ENCODE measurements at regions not wholly inside any gene's neighbourhood (a gene's known extent, or its start where the extent isn't known, plus 50 kb on each side); places are given as distances from the start of the nearest gene placed in this dataset.

- Mint-ChIP-seq H3K4me1 (no peaks in the 10 kb centered on the region), H3K27me3 (peaks cover 0 to 12% (median 3%) of the 10 kb centered on the region in 5 donors), H3K36me3 (peaks cover 0 to 6% (median 0%) of the 10 kb centered on the region in 3 donors), H3K27ac (no peak overlapping the region), H3K4me3 (no peak overlapping the region), H3K9me3 (peaks cover 7 to 34% (median 13%) of the 10 kb centered on the region in 9 donors)
- POLR2A ChIA-PET: no interaction called here
- DNase-seq: no peak
- ATAC-seq: no peak
Measured at GRCh38 chr9:108224716-108225115, 631.1 kb downstream of the ACTL7B start.

- H3K4me1 Mint-ChIP-seq: no peaks in the 10 kb centered on the region
- H3K9me3 Mint-ChIP-seq: peaks cover 3 to 23% (median 13%) of the 10 kb centered on the region in 9 donors
- DNase-seq (no peak), ATAC-seq (no peak)
- no peak overlapping the region for H3K4me3 Mint-ChIP-seq
- H3K27me3 Mint-ChIP-seq: peaks cover 0 to 20% (median 0%) of the 10 kb centered on the region in 5 donors
- no peak overlapping the region for H3K27ac Mint-ChIP-seq
- peaks cover 0 to 6% (median 0%) of the 10 kb centered on the region in 3 donors for H3K36me3 Mint-ChIP-seq
- POLR2A ChIA-PET: no interaction called here
Measured at GRCh38 chr9:108219664-108220063, 636.1 kb downstream of the ACTL7B start.

- Mint-ChIP-seq H3K4me1 (peaks cover 0 to 4% (median 0%) of the 10 kb centered on the region in 4 donors), H3K4me3 (no peak overlapping the region), H3K27me3 (peaks cover 0 to 19% (median 0%) of the 10 kb centered on the region in 5 donors), H3K9me3 (peaks cover 3 to 20% (median 9%) of the 10 kb centered on the region in 9 donors), H3K36me3 (no peaks in the 10 kb centered on the region), H3K27ac (no peak overlapping the region)
- DNase-seq (no peak), ATAC-seq (no peak)
- POLR2A ChIA-PET: no interaction called here
Measured at GRCh38 chr9:108217431-108218349, 638.1 kb downstream of the ACTL7B start.

GRCh38 chr9:108213511-108213910 is 642.3 kb downstream of the ACTL7B start:
- H3K36me3 Mint-ChIP-seq: no peaks in the 10 kb centered on the region
- ATAC-seq: no peak
- H3K4me3 Mint-ChIP-seq: no peak overlapping the region
- H3K9me3 Mint-ChIP-seq: peaks cover 0 to 11% (median 7%) of the 10 kb centered on the region in 9 donors
- no peak for DNase-seq
- H3K27ac Mint-ChIP-seq: no peak overlapping the region
- H3K4me1 Mint-ChIP-seq: peaks cover 0 to 4% (median 0%) of the 10 kb centered on the region in 4 donors
- POLR2A ChIA-PET: no interaction called here
- H3K27me3 Mint-ChIP-seq: peaks cover 0 to 14% (median 2%) of the 10 kb centered on the region in 5 donors

GRCh38 chr9:108212184-108212583 is 643.6 kb downstream of the ACTL7B start:
- DNase-seq: no peak
- no peaks in the 10 kb centered on the region for H3K36me3 Mint-ChIP-seq
- no peak for ATAC-seq
- H3K27ac Mint-ChIP-seq: no peak overlapping the region
- POLR2A ChIA-PET: no interaction called here
- no peak overlapping the region for H3K4me3 Mint-ChIP-seq
- H3K9me3 Mint-ChIP-seq: peaks cover 0 to 15% (median 10%) of the 10 kb centered on the region in 9 donors
- peaks cover 0 to 14% (median 2%) of the 10 kb centered on the region in 5 donors for H3K27me3 Mint-ChIP-seq
- H3K4me1 Mint-ChIP-seq: peaks cover 0 to 4% (median 0%) of the 10 kb centered on the region in 4 donors

GRCh38 chr9:108211411-108211955 is 644.3 kb downstream of the ACTL7B start:
- no peak overlapping the region for H3K27ac Mint-ChIP-seq
- peaks cover 0 to 15% (median 10%) of the 10 kb centered on the region in 9 donors for H3K9me3 Mint-ChIP-seq
- no peaks in the 10 kb centered on the region for H3K36me3 Mint-ChIP-seq
- H3K4me1 Mint-ChIP-seq: peaks cover 0 to 4% (median 0%) of the 10 kb centered on the region in 4 donors
- no peak overlapping the region for H3K4me3 Mint-ChIP-seq
- H3K27me3 Mint-ChIP-seq: peaks cover 0 to 13% (median 2%) of the 10 kb centered on the region in 5 donors
- ATAC-seq: no peak
- DNase-seq: no peak
- POLR2A ChIA-PET: no interaction called here

GRCh38 chr9:108209132-108209685 is 646.6 kb downstream of the ACTL7B start:
- ATAC-seq (no peak), DNase-seq (no peak)
- Mint-ChIP-seq H3K9me3 (peaks cover 0 to 21% (median 10%) of the 10 kb centered on the region in 9 donors), H3K36me3 (no peaks in the 10 kb centered on the region), H3K4me1 (peaks cover 0 to 4% (median 0%) of the 10 kb centered on the region in 4 donors), H3K4me3 (no peak overlapping the region), H3K27me3 (peaks cover 0 to 4% (median 0%) of the 10 kb centered on the region in 5 donors), H3K27ac (no peak overlapping the region)
- POLR2A ChIA-PET: no interaction called here

GRCh38 chr9:108207561-108208165 is 648.1 kb downstream of the ACTL7B start:
- POLR2A ChIA-PET: no interaction called here
- no peaks in the 10 kb centered on the region for H3K4me1 Mint-ChIP-seq
- peaks cover 0 to 2% (median 0%) of the 10 kb centered on the region in 5 donors for H3K27me3 Mint-ChIP-seq
- H3K27ac Mint-ChIP-seq: no peak overlapping the region
- H3K36me3 Mint-ChIP-seq: no peaks in the 10 kb centered on the region
- DNase-seq (no peak), ATAC-seq (no peak)
- no peak overlapping the region for H3K4me3 Mint-ChIP-seq
- H3K9me3 Mint-ChIP-seq: peaks cover 6 to 20% (median 10%) of the 10 kb centered on the region in 9 donors

- H3K4me1 Mint-ChIP-seq: no peaks in the 10 kb centered on the region
- no peak overlapping the region for H3K4me3 Mint-ChIP-seq
- H3K9me3 Mint-ChIP-seq: peaks cover 10 to 34% (median 19%) of the 10 kb centered on the region in 9 donors
- H3K36me3 Mint-ChIP-seq: no peaks in the 10 kb centered on the region
- H3K27ac Mint-ChIP-seq: no peak overlapping the region
- no peak for DNase-seq
- H3K27me3 Mint-ChIP-seq: peaks cover 0 to 2% (median 0%) of the 10 kb centered on the region in 5 donors
- POLR2A ChIA-PET: no interaction called here
- no peak for ATAC-seq
Measured at GRCh38 chr9:108205276-108205675, 650.5 kb downstream of the ACTL7B start.

GRCh38 chr9:108197899-108198298 is 657.9 kb downstream of the ACTL7B start:
- peaks cover 7 to 47% (median 20%) of the 10 kb centered on the region in 9 donors for H3K9me3 Mint-ChIP-seq
- H3K4me3 Mint-ChIP-seq: no peak overlapping the region
- H3K27ac Mint-ChIP-seq: no peak overlapping the region
- H3K27me3 Mint-ChIP-seq: peaks cover 0 to 6% (median 2%) of the 10 kb centered on the region in 5 donors
- no peak for ATAC-seq
- POLR2A ChIA-PET: no interaction called here
- no peaks in the 10 kb centered on the region for H3K4me1 Mint-ChIP-seq
- no peaks in the 10 kb centered on the region for H3K36me3 Mint-ChIP-seq
- no peak for DNase-seq

- Mint-ChIP-seq H3K36me3 (no peaks in the 10 kb centered on the region), H3K27me3 (peaks cover 0 to 10% (median 2%) of the 10 kb centered on the region in 5 donors), H3K27ac (no peak overlapping the region), H3K4me1 (no peaks in the 10 kb centered on the region), H3K9me3 (peaks cover 7 to 51% (median 20%) of the 10 kb centered on the region in 9 donors), H3K4me3 (no peak overlapping the region)
- ATAC-seq: no peak
- no peak for DNase-seq
- POLR2A ChIA-PET: no interaction called here
Measured at GRCh38 chr9:108197008-108197365, 658.8 kb downstream of the ACTL7B start.

- DNase-seq (no peak), ATAC-seq (no peak)
- Mint-ChIP-seq H3K27ac (no peak overlapping the region), H3K4me1 (no peaks in the 10 kb centered on the region), H3K4me3 (no peak overlapping the region), H3K36me3 (no peaks in the 10 kb centered on the region), H3K27me3 (peaks cover 0 to 10% (median 2%) of the 10 kb centered on the region in 5 donors), H3K9me3 (peaks cover 6 to 46% (median 20%) of the 10 kb centered on the region in 9 donors)
- POLR2A ChIA-PET: no interaction called here
Measured at GRCh38 chr9:108196332-108197007, 659.3 kb downstream of the ACTL7B start.
